GM12878 (cell line): ENCODE measurements at regions not wholly inside any gene's neighbourhood (a gene's known extent, or its start where the extent isn't known, plus 50 kb on each side); places are given as distances from the start of the nearest gene placed in this dataset.

Source experiments
- ATAC-seq: fragments of 200-7000 bp; cut with Tn5 transposase; 3 replicates; pipeline ENCODE4 v1.9.1; 2020; ENCODE audit warnings: mild to moderate bottlenecking, moderate library complexity
- BruUV-seq: library from RNA; stranded (reverse); fragments of 400-500 nt; replicated peaks from 2 replicates; lab custom pipeline; 2021; lab: Mats Ljungman, UMichigan
- CTCF ChIA-PET: fragments of 300-600 bp; sonication (Branson Sonifier 250); formaldehyde crosslinking; extraction: SDS; loops from one replicate; lab custom pipeline; 2021; ENCODE audit warnings: inconsistent platforms; lab: Yijun Ruan, JAX
- POLR2A ChIA-PET: fragments of 350-600 bp; formaldehyde crosslinking; extraction: SDS; loops from one replicate; lab custom pipeline; 2021; ENCODE audit warnings: inconsistent platforms; lab: Charles Lee
- RAD21 ChIA-PET: fragments of 300-600 bp; sonication (Branson Sonifier 250); formaldehyde crosslinking; loops from one replicate; lab custom pipeline; 2023; ENCODE audit warnings: antibody characterized with exemption; ENCODE audit not compliant: unreplicated experiment; lab: Charles Lee
- SMC1A ChIA-PET: fragments of 300-600 bp; sonication (Branson Sonifier 250); formaldehyde crosslinking; loops from one replicate; lab custom pipeline; 2023; ENCODE audit not compliant: unreplicated experiment, uncharacterized antibody; lab: Charles Lee
- DNase-seq: peaks from one replicate; pipeline ENCODE4 v3.0.0-alpha.2; 2011; ENCODE audit warnings: low read depth, low spot score
- FAIRE-seq: peaks from 3 replicates; lab custom pipeline; 2011; peaks lifted over from hg19 to GRCh38; lab: Jason Lieb, UNC
- H2AFZ ChIP-seq: 2 replicates; pipeline ENCODE4 v1.6.0; 2011; ENCODE audit warnings: low read depth, low read length, control low read depth; ENCODE audit not compliant: control insufficient read depth
- H3K27ac ChIP-seq: 2 replicates; pipeline ENCODE4 v1.5.1; 2011; ENCODE audit warnings: control low read depth; ENCODE audit not compliant: control insufficient read depth, insufficient read depth
- H3K27me3 ChIP-seq, 2 experiments: replicated peaks in 1 of 2; 2 replicates each; pipeline versions ENCODE4 v1.6.0 to v1.6.1; 2011; ENCODE audit warnings: low read length in 1 of 2; ENCODE audit not compliant: control insufficient read depth in 2 of 2, insufficient read depth in 2 of 2
- H3K36me3 ChIP-seq, 2 experiments: 2 replicates each; pipeline ENCODE4 v1.5.1; 2011; ENCODE audit warnings: low read length in 1 of 2; ENCODE audit not compliant: control insufficient read depth in 2 of 2, insufficient read depth in 2 of 2
- H3K4me1 ChIP-seq: 2 replicates; pipeline ENCODE4 v1.6.1; 2011; ENCODE audit warnings: mild to moderate bottlenecking, low read length, moderate library complexity, mixed read lengths; ENCODE audit not compliant: control insufficient read depth, insufficient read depth
- H3K4me2 ChIP-seq: 2 replicates; pipeline ENCODE4 v1.6.0; 2011; ENCODE audit warnings: control low read depth; ENCODE audit not compliant: control insufficient read depth, insufficient read depth
- H3K4me3 ChIP-seq: fragments of 200-600 bp; sonication (generic); 2 replicates; pipeline ENCODE4 v1.5.1; 2016
- H3K79me2 ChIP-seq: 2 replicates; pipeline ENCODE4 v1.6.0; 2011; ENCODE audit warnings: low read length; ENCODE audit not compliant: control insufficient read depth, insufficient read depth
- H3K9ac ChIP-seq: 2 replicates; pipeline ENCODE4 v1.8.0; 2011; ENCODE audit warnings: low read length, control low read depth, mixed read lengths; ENCODE audit not compliant: control insufficient read depth, insufficient read depth
- H3K9me3 ChIP-seq: replicated peaks from 3 replicates; pipeline ENCODE4 v1.5.1; 2011; ENCODE audit warnings: mild to moderate bottlenecking, low read length; ENCODE audit not compliant: control insufficient read depth, insufficient read depth
- H4K20me1 ChIP-seq: 2 replicates; pipeline ENCODE4 v1.6.0; 2011; ENCODE audit not compliant: control insufficient read depth, insufficient read depth
- CBX5 ChIP-seq: sonication (generic); IDR thresholded peaks from 2 replicates; pipeline ENCODE4 v1.6.1; 2016; ENCODE audit warnings: low read depth, moderate library complexity, mild to moderate bottlenecking, inconsistent platforms
- DPF2 ChIP-seq: fragments of 450-650 bp; IDR thresholded peaks from 2 replicates; pipeline ENCODE4 v1.6.1; 2017; ENCODE audit warnings: mild to moderate bottlenecking
- POLR2AphosphoS5 ChIP-seq: IDR thresholded peaks from 2 replicates; pipeline ENCODE4 v1.6.1; 2011; ENCODE audit warnings: mild to moderate bottlenecking, low read length, inconsistent platforms
- POU2F2 ChIP-seq: IDR thresholded peaks from 3 replicates; pipeline ENCODE4 v1.6.1; 2011; ENCODE audit warnings: low read depth, mild to moderate bottlenecking, low read length, borderline replicate concordance
- RAD21 ChIP-seq: IDR thresholded peaks from 2 replicates; pipeline ENCODE4 v1.6.1; 2011; ENCODE audit warnings: mild to moderate bottlenecking, low read depth, low read length, moderate library complexity; ENCODE audit not compliant: insufficient read depth
- ZBTB33 ChIP-seq: fragments of 450-650 bp; IDR thresholded peaks from 2 replicates; pipeline ENCODE4 v1.6.1; 2017; ENCODE audit warnings: mild to moderate bottlenecking
- ZNF384 ChIP-seq: IDR thresholded peaks from 2 replicates; pipeline ENCODE4 v1.6.1; 2012; ENCODE audit warnings: low read depth, mild to moderate bottlenecking, low read length, improper control_type of control experiment, borderline replicate concordance
- WGBS: methylation state at CpG from one replicate; pipeline ENCODE4 v1.1.6; 2016; ENCODE audit warnings: low lambda C conversion rate; ENCODE audit not compliant: insufficient replicate concordance, insufficient coverage; ENCODE audit errors: missing lambda C conversion rate; 5-methylcytosine and 5-hydroxymethylcytosine counted together
- in situ Hi-C: fragments of 300-500 bp; cut with MboI; formaldehyde crosslinking; loops from 9 replicates; pipeline ENCODE4 v1.14.3; 2018; ENCODE audit warnings: mixed read lengths
- intact Hi-C: fragments of 100-400 bp; cut with micrococcal nuclease; formaldehyde crosslinking; loops from one replicate; pipeline ENCODE4 v1.14.2; 2022; ENCODE audit not compliant: unreplicated experiment

GRCh38 chr9:22650145-22650544, 203.5 kb downstream of the DMRTA1 start:
- no peaks in the 10 kb centered on the region for H3K79me2 ChIP-seq
- FAIRE-seq, result no peak

More at GRCh38 chr9:22650145-22650544, 203.5 kb downstream of the DMRTA1 start:
- BruUV-seq, result no TSS peak
- H3K4me2 ChIP-seq, result no peak overlapping the region
- SMC1A ChIA-PET, result interaction anchor here (1.2 to 1.3 kb wide), 2 partner anchors 18 to 420 kb away, joined by 3 read pairs; no protein-coding TSS in a partner anchor
- WGBS, result 0% methylated on average over 3 of the region's 3 CpGs
- no peaks in the 10 kb centered on the region for H3K27me3 ChIP-seq
- no peaks in the 10 kb centered on the region for H3K9me3 ChIP-seq
- H4K20me1 ChIP-seq, result no peaks in the 10 kb centered on the region
- no peak for TF ChIP-seq POLR2AphosphoS5
- no peak for TF ChIP-seq DPF2
- TF ChIP-seq ZBTB33, result no peak
- TF ChIP-seq ZNF384, result no peak
- TF ChIP-seq RAD21, result no peak
- no peak for TF ChIP-seq POU2F2
- TF ChIP-seq CBX5, result no peak
- POLR2A ChIA-PET, result interaction anchor here (0.7 kb wide), 1 partner anchor 10 kb away, joined by 8 read pairs; no protein-coding TSS in a partner anchor
- DNase-seq, result no peak
- CTCF ChIA-PET, result interaction anchor here (0.6 to 2.4 kb wide), 3 partner anchors 19 to 295 kb away, joined by 3 to 6 read pairs (median 4); no protein-coding TSS in a partner anchor
- in situ Hi-C loops, result no loop called here
- no peak overlapping the region for H2AFZ ChIP-seq
- no peak for ATAC-seq
- H3K4me3 ChIP-seq, result no peak overlapping the region
- RAD21 ChIA-PET, result interaction anchor here (0.6 to 1.2 kb wide), 2 partner anchors 198 to 334 kb away, joined by 4 read pairs; no protein-coding TSS in a partner anchor
- no peak overlapping the region for H3K27ac ChIP-seq
- no peaks in the 10 kb centered on the region for H3K4me1 ChIP-seq
- H3K9ac ChIP-seq, result no peak overlapping the region
- no peaks in the 10 kb centered on the region for H3K36me3 ChIP-seq
- intact Hi-C loops, result no loop called here
